ENCODE measurements at regions not wholly inside any gene's neighbourhood (a gene's known extent, or its start where the extent isn't known, plus 50 kb on each side); places are given as distances from the start of the nearest gene placed in this dataset.
"Not testable (repeated sequence)": the region's sequence is repeated elsewhere in the genome, so short reads cannot be mapped to it uniquely, and the experiment has no call there.

- no peak overlapping the region for H3K27ac ChIP-seq
- CTCF ChIA-PET = interaction anchor here (0.7 kb wide), 1 partner anchor 1797 kb away, joined by 3 read pairs; no protein-coding TSS in a partner anchor
- TF ChIP-seq CTCF (conservative IDR thresholded peaks at IDR 0.05; ENCODE audit: low read depth) = no peak
- POLR2A ChIA-PET (ENCODE audit: low non-redundant PET) = no interaction called here
- no peak for DNase-seq (ENCODE audit: low spot score)
Measured at GRCh38 chr6:120935016-120935415, 399.3 kb downstream of the TBC1D32 start.

GRCh38 chr6:120931520-120932180 is 402.6 kb downstream of the TBC1D32 start:
- CTCF ChIA-PET = interaction anchor here (0.6 kb wide), 1 partner anchor 479 kb away, joined by 4 read pairs; no protein-coding TSS in a partner anchor
- POLR2A ChIA-PET (ENCODE audit: low non-redundant PET); H3K27ac ChIP-seq; DNase-seq (ENCODE audit: low spot score): not testable (repeated sequence)

DNA sequence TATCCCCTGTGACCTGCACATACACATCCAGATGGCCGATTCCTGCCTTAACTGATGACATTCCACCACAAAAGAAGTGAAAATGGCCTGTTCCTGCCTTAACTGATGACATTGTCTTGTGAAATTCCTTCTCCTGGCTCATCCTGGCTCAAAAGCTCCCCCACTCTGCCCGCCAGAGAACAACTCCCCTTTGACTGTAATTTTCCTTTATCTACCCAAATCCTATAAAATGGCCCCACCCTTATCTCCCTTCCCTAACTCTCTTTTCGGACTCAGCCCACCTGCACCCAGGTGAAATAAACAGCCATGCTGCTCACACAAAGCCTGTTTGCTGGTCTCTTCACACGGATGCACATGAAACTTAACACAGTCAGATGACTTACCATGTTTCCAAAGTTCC is 403.8 kb downstream of the TBC1D32 start:
- CTCF ChIA-PET; H3K27ac ChIP-seq; POLR2A ChIA-PET (ENCODE audit: low non-redundant PET); DNase-seq (ENCODE audit: low spot score): not testable (repeated sequence)

GRCh38 chr6:120924214-120924613 is 410.1 kb downstream of the TBC1D32 start:
- ChIA-PET CTCF (no interaction called here), POLR2A (ENCODE audit: low non-redundant PET) (no interaction called here)
- no peak for TF ChIP-seq CTCF (conservative IDR thresholded peaks at IDR 0.05; ENCODE audit: low read depth)
- no peak for DNase-seq (ENCODE audit: low spot score)
- H3K27ac ChIP-seq = no peak overlapping the region

GRCh38 chr6:120918137-120918536 is 416.1 kb downstream of the TBC1D32 start:
- ChIA-PET POLR2A (ENCODE audit: low non-redundant PET) (no interaction called here), CTCF (no interaction called here)
- no peak overlapping the region for H3K27ac ChIP-seq
- no peak for DNase-seq (ENCODE audit: low spot score)
- no peak for TF ChIP-seq CTCF (conservative IDR thresholded peaks at IDR 0.05; ENCODE audit: low read depth)

DNA sequence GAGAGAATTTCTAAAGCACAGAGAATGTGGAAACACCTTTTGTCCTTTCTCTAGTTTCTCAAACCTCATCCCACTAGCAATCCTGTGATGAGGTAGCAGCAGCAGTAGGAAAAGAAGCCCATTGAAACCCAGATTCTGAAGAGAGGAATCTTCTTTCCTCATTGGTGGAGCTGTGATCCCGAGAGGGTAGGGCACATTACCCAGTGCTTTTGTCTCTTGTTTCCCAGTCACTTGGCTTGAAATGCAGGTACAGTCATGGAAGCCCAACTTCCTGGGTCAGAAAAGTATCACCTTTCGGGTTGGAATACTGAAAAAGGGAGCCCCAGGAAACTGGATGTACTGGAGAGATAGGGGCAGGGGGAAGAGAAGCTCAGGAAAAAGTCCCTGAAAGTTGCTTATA is 417.4 kb downstream of the TBC1D32 start:
- TF ChIP-seq CTCF (conservative IDR thresholded peaks at IDR 0.05; ENCODE audit: low read depth) = no peak
- no peak overlapping the region for H3K27ac ChIP-seq
- ChIA-PET POLR2A (ENCODE audit: low non-redundant PET) (no interaction called here), CTCF (no interaction called here)
- DNase-seq (ENCODE audit: low spot score) = no peak

DNA sequence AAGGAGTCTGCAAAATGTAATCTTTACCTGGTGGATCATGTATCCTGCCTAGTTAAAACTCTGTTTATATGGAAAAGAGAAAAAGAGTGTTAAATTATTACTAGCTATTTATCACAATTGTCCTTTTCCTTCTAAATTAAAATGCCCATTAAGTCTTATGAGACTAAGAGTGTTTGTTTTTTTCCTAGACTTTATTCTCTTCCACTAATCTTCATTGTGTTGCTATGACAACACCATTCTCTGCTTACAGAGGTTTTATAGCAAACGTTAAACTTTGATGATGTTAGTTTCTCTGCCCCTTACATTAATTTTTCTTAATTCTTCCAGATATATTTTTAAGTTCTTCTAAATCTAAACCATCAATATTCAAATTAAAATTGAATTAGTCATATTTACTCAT is 420.8 kb downstream of the TBC1D32 start:
- ChIA-PET CTCF (no interaction called here), POLR2A (ENCODE audit: low non-redundant PET) (no interaction called here)
- no peak for DNase-seq (ENCODE audit: low spot score)
- no peak overlapping the region for H3K27ac ChIP-seq
- no peak for TF ChIP-seq CTCF (conservative IDR thresholded peaks at IDR 0.05; ENCODE audit: low read depth)

DNA sequence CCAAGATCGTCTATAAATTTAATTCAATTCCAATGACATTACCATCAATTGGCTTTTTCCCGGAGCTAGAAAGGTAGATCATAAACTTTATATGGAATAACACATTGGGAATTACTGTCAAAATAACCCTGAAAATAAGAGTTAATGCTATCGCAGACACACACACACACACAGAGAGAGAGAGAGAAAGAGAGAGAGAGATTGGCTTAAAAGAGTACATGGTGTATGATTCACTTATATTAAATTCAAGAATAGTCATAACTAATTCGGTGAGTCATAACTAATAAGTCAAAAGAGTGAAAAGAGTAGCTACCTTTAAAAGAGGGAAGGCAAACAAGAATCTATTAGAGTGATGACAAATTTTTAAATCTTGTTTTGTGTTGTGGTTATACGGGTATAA is 425.5 kb downstream of the TBC1D32 start:
- TF ChIP-seq CTCF (conservative IDR thresholded peaks at IDR 0.05; ENCODE audit: low read depth) = no peak
- CTCF ChIA-PET = interaction anchor here (0.5 kb wide), 1 partner anchor 1335 kb away, joined by 3 read pairs; no protein-coding TSS in a partner anchor

More for the DNA sequence above, 425.5 kb downstream of the TBC1D32 start:
- POLR2A ChIA-PET (ENCODE audit: low non-redundant PET) = no interaction called here
- no peak for DNase-seq (ENCODE audit: low spot score)
- H3K27ac ChIP-seq = no peak overlapping the region
